Bronchial epithelial cell (primary cell): ENCODE measurements at regions not wholly inside any gene's neighbourhood (a gene's known extent, or its start where the extent isn't known, plus 50 kb on each side); places are given as distances from the start of the nearest gene placed in this dataset.

ENCODE experiments used
- DNase-seq: peaks from one replicate; pipeline ENCODE4 v3.0.0-alpha.2; 2010; ENCODE audit warnings: low read depth
- FAIRE-seq: peaks from 2 replicates; lab custom pipeline; 2011; peaks lifted over from hg19 to GRCh38; lab: Jason Lieb, UNC
- H3K27me3 ChIP-seq: 2 replicates; pipeline ENCODE4 v1.5.1; 2011; ENCODE audit warnings: low read length; ENCODE audit not compliant: control insufficient read depth, insufficient read depth
- H3K36me3 ChIP-seq: 2 replicates; pipeline ENCODE4 v1.5.1; 2011; ENCODE audit warnings: low read length; ENCODE audit not compliant: control insufficient read depth, insufficient read depth
- H3K4me3 ChIP-seq: 2 replicates; pipeline ENCODE4 v1.5.1; 2011; ENCODE audit warnings: mild to moderate bottlenecking, low read depth, low read length, control low read depth
- CTCF ChIP-seq: IDR thresholded peaks from 2 replicates; pipeline ENCODE4 v1.5.1; 2011; ENCODE audit warnings: mild to moderate bottlenecking, moderate library complexity, low read length, control low read depth, inconsistent platforms; ENCODE audit not compliant: insufficient read depth, severe bottlenecking

- DNase-seq = no peak
Observed at GRCh38 chr2:136185981-136186776, 68.2 kb upstream of the CXCR4 start.

GRCh38 chr2:136183097-136183496 is 65.1 kb upstream of the CXCR4 start:
- H3K4me3 ChIP-seq = no peak overlapping the region
- H3K36me3 ChIP-seq = no peaks in the 10 kb centered on the region
- FAIRE-seq (no peak), DNase-seq (no peak)
- TF ChIP-seq CTCF = no peak
- H3K27me3 ChIP-seq = no peaks in the 10 kb centered on the region

More at GRCh38 chr2:136185981-136186776, 68.2 kb upstream of the CXCR4 start:
- no peaks in the 10 kb centered on the region for H3K36me3 ChIP-seq
- H3K27me3 ChIP-seq = no peaks in the 10 kb centered on the region
- no peak for FAIRE-seq
- no peak overlapping the region for H3K4me3 ChIP-seq
- no peak for TF ChIP-seq CTCF

- Histone ChIP-seq H3K36me3 (no peaks in the 10 kb centered on the region), H3K4me3 (no peak overlapping the region), H3K27me3 (no peaks in the 10 kb centered on the region)
- FAIRE-seq (no peak), DNase-seq (no peak)
- TF ChIP-seq CTCF = no peak
Observed at GRCh38 chr2:136182315-136182714, 64.4 kb upstream of the CXCR4 start.

GRCh38 chr2:136179602-136179975 is 61.6 kb upstream of the CXCR4 start:
- no peak for TF ChIP-seq CTCF
- FAIRE-seq (no peak), DNase-seq (no peak)
- Histone ChIP-seq H3K27me3 (no peaks in the 10 kb centered on the region), H3K4me3 (no peak overlapping the region), H3K36me3 (no peaks in the 10 kb centered on the region)

- Histone ChIP-seq H3K4me3 (no peak overlapping the region), H3K27me3 (no peaks in the 10 kb centered on the region), H3K36me3 (no peaks in the 10 kb centered on the region)
- TF ChIP-seq CTCF = no peak
- no peak for DNase-seq
- FAIRE-seq = no peak
Observed at GRCh38 chr2:136178941-136179601, 61.1 kb upstream of the CXCR4 start.
